SK-MEL-5 (cell line): ENCODE measurements at regions not wholly inside any gene's neighbourhood (a gene's known extent, or its start where the extent isn't known, plus 50 kb on each side); places are given as distances from the start of the nearest gene placed in this dataset.

ENCODE experiments used
- DNase-seq: peaks from one replicate; pipeline ENCODE4 v3.0.0-alpha.2; 2016; ENCODE audit warnings: low read depth, low spot score
- in situ Hi-C: cut with HindIII; loops from 2 replicates; pipeline ENCODE4 v1.10.0; 2016; ENCODE audit warnings: low sequenced_read_pairs, high pct_unique_total_duplicates, low pct_unique_long_range_greater_than_20kb

DNA sequence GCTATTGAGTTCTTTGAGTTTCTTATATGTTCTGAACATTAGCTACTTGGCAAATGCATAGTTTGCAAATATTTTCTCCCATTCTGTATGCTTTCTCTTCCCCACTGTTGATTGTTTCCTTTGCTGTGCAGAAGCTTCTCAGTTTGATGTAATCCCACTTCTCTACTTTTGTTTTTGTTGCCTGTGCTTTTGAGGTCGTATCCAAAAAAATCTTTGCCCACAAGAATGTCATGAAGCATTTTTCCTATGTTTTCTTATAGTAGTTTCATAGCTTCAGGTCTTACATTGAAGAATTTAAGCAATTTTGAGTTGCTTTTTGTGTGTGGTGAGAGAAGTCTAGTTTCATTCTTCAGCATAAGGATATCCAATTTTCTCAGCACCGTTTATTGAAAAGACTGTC lies 536.7 kb upstream of the ARGLU1 start:
- in situ Hi-C loops = no loop called here
- no peak for DNase-seq

DNA sequence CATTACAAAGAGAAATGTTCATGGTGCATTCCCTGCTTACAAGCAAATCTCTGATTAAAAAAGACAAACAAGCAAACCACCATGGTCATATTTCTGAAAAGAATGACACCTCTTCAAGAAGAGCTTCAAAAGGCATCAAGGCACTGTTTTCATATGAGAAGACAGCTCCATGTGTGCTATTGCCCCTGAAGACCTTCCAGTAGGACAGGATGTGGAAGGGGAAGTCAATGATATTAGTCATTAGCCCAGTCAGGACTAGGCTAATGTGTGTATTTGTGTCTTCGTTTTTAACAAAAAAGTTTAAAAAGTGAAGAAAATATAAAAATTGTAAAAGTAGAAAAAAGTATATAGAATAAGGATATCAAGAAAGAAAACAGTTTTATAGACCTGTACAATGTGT lies 534.7 kb upstream of the ARGLU1 start:
- in situ Hi-C loops = no loop called here
- no peak for DNase-seq

DNA sequence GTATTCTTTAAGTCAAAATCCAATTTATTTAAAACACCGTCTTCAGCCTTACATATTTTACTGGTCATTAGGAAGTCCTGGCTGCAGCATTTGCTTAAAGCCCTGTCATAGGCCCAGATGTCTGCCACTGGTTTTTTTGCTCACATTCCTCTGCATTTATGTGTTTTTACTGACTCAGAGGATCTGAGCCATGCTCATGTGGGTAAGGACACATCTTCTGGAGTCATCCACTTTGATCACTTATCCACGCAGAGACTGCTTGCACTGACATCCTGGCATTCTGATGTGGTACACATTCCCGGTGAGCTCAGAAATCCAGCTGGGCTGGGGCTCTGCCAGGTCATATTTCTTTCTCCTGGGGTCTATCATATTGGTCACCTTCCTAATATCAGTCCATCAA lies 531.7 kb upstream of the ARGLU1 start:
- in situ Hi-C loops = no loop called here
- DNase-seq = no peak

DNA sequence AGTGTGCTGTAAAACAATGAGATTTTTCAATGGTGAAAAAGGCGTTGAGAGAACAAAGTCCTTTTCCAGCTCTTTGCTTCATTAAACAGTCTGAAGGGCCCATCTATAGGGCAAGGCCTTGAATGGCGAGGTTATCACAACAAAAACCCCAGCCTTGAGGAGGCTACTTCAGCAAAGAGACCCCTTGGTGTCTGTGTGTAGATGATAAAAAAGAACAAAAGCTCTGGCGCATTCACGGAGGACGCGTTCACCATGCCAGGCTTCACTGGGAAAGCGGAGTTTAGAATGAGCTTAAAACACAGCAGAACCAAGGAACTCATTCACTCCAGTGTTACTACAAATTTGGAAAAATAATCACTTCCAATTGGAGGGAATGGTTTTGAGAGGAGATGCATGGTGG lies 530.0 kb upstream of the ARGLU1 start:
- DNase-seq = no peak
- in situ Hi-C loops = no loop called here

DNA sequence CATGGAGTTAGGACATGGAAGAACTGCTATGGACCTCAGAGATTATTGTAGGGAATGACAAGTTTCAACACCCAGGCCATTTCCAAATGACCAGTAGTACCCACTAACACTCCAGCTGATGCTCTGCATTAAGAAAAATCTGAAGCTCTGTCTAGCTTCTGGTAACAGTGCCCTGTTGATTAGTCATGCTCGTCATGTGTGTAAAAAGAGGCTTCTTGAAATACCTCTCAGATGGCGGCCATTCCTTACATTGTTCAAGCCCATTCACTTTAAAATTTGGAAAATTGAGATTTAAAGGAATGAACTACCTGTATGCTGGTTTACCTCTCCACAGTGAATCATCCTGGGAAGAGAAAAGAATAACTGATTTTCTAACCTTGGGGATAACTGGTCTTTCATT lies 527.9 kb upstream of the ARGLU1 start:
- DNase-seq = no peak
- in situ Hi-C loops = no loop called here

DNA sequence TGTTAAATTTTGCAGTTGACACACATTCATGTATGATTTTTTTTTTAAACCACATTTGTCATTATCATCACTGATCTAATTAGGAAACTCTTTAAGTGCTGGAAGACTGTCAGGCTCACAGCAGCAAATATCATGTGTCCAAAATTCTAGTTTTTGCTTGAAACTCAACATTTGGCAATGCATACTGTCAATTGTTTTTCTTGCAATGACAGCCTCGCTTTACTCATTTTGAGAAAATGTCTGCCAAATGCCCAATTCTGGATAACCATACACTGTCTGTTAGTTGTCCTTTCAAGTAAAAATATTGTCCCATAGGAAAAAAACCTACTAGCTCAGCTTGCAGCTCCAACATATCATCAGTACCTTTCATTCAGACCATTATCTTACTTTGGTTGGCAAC lies 523.9 kb upstream of the ARGLU1 start:
- DNase-seq = no peak
- in situ Hi-C loops = no loop called here

DNA sequence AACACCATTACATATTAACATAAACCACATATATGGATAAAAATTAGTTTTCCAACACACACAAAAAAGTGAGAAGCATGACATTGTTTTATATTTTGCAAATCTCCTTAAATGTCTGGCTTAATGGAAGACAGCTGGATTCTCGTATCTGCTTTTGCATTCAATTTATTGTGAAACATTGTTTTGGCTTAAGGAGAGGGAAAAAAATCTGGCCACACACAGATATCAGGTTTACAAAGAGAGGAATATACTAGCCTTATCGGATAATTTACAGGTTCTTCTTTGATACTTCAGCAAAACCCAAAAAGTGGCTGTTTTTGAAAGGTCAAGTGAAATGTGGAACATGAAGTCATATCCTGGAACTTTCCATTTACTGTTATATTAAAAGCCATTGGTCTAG lies 523.5 kb upstream of the ARGLU1 start:
- in situ Hi-C loops = no loop called here
- DNase-seq = no peak

DNA sequence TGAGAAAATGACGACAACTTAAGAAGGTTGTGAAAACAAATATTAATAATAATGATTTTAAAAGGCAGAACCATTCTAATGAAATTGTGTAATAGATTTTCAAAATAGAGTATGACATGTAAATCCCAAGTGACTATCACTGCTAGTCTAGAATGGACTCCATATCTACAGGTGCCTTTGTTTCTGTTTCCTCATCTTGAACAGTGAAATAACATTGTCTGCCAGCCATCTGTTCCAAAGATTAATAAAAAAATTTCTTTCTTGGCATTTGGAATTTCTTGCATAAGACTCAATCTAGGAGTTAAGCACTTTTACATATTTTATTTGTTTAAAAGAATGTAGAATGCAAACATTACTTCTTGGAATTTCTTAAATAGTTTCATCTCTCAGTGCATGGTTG lies 520.1 kb upstream of the ARGLU1 start:
- no peak for DNase-seq
- in situ Hi-C loops = no loop called here

DNA sequence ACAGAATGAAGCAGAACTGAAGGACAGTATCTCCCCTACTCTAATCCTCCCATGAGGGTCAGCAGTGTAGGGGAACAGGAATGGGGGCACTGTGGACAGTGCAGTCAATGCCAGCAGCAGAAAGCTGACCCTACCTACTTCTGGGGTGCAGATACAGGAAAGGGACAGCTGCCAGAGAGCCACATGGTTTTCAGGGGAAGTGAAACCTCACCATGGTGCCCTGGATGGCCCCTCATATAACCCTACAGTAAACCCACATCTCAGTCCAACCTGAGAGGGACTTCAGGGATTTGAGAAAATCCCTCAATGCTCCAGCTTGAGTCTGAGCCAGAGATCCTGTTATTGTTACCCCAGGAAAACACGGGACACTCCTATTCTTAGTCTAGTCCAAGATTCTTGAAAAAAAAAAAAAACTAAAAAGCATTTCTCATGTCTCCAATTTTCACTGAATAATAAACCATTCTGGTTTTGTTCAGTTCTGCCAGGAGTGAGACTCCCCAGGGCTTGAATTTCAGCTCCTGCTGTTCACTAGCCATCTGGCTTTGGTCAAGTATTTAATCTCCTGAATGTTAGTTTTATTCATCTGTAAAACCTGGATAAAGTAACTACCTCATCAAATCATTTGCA lies 511.6 kb upstream of the ARGLU1 start:
- in situ Hi-C loops = no loop called here
- DNase-seq = no peak

DNA sequence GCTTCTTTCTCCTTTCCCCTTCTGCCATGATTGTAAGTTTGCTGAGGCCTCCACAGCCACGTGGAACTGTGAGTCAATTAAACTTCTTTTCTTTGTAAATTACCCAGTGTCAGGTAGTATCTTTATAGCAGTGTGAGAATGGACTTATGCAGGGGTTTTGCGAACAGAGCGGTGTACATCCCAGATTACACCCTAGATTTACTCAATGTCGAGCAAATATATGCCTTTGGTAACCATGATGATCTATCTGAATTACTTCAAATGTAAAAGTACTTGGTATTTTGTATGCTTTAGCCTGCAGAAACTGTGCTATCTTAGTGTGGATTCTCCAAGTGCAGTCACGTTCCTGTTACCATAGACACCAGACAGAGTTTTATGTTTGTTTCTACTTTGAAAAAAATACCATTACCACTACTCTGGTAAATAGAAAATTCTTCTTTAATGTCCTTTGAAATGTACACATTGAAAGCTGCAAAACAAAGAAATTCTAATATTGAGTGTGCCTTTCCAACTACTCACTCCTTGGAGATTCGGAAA lies 510.4 kb upstream of the ARGLU1 start:
- in situ Hi-C loops = no loop called here

DNA sequence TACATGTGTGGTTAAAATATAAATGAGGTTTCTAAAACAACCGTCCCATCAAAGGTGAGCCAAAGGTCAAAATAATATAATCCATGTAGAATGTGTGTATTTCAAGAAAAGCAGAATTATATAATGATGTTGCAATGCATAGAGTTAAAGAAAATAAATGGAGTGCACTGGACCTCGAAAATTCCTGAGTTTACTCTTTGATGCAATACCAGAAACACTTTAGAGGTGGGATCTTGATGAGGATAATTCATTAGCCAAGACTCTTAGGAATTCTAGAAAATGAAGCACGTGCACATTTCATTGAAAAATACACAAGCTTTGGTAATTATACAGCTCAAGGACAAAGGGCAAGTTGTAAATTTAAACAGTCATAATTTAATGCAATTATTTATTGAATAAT lies 508.9 kb upstream of the ARGLU1 start:
- in situ Hi-C loops = no loop called here
- DNase-seq = no peak

More for the DNA sequence above, 510.4 kb upstream of the ARGLU1 start:
- DNase-seq = no peak

DNA sequence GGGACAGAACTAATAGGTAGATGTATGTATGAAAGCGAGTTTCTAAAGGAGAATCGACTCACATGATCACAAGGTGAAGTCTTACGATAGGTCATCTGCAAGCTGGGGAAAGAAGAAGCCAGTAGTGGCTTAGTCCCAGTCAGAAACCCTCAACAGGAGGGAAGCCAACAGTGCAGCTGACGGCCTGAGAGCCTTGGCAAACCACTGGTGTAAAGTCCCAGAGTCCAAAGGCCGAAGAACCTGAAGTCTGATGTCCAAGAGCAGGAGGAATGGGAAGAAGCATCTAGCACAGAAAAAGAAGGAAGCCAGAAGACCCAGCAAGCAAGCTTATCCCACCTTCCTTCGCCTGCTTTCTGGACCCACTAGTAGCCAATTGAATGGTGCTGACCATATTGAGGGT lies 507.6 kb upstream of the ARGLU1 start:
- no peak for DNase-seq
- in situ Hi-C loops = no loop called here

DNA sequence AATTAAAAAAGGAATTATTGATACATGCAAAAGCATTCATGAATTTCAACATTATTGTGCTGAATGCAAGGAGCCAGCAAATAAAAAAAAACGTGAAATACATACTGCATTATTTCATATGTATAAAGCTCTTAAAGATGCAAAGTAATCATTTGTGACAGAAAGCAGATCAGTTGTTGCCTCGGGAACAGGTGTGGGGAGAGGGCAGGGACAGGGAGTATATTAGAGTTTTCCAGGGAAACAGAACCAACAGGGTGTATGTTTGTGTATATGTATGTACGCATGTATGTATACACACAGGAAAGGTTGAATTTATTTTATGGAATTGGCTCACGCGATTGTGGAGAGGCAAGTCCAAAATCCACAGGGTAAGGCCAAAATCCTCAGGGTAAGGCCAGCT lies 502.9 kb upstream of the ARGLU1 start:
- no peak for DNase-seq
- in situ Hi-C loops = no loop called here

DNA sequence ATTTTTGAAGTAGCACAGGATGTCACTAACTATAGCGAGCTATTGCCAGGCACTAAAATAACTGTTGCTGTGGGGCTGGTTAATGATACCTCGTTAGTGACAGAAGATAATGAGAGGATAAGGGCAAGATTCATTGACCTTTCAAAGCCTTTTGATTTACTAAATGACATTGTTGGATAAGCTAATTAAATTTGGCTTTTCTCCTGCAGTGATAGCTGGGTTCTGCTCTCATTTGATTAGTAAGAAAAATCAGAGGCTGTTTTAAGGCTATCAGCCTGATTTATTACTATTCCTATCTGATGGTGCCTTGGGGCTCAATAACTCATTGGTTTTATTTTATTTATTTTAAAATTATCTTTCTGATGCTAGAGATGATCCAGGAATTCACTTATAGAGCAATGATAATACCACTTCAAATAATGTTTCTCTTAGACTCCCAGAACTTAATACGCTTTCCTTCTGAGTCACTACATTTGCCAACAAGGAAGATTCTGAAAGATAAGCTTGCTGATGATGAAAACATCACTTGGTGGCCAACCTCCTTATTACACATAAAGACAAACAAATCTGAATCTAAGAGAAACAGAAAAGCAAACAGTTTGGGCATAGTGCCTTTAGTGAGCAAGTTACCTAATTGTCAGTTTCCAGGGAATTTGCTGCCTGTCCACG lies 501.3 kb upstream of the ARGLU1 start:
- no peak for DNase-seq
- in situ Hi-C loops = no loop called here

DNA sequence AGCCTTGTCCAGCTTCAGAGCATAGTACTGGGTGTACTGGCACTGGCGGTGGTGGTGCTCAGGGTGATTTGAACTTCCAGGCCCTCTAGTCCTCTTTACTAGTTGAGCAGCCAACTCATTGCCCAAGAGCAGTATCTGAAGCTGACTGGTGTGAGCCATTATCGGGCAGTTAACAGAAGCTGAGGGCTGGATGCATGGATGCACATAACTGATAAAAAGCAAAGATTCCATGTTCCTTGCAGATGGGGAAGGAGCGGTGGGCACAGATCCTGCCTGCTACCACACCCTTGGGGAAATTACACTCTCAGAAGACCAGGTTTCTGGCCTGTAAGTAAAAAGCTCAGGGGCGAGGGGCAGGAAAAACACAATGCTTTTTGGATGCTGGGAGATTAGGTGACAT lies 499.4 kb upstream of the ARGLU1 start:
- in situ Hi-C loops = no loop called here
- no peak for DNase-seq

DNA sequence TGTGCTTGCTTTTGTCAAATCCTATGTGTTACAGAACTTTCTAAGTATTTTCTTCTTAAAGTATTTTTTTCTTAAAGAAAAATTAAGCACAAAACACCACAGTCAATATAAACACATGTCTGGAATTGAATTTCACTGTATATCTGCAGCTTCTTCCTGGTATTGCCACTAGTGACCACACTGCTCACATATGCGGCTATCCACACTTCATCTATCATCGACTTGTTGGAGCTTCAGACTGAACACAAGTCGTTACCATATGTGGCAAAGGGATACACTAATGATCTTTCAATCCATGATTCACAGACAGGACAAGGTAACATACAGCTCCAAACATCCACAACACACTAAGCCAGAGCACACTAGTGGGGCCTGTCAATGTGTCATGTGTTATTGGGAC lies 498.4 kb upstream of the ARGLU1 start:
- no peak for DNase-seq

DNA sequence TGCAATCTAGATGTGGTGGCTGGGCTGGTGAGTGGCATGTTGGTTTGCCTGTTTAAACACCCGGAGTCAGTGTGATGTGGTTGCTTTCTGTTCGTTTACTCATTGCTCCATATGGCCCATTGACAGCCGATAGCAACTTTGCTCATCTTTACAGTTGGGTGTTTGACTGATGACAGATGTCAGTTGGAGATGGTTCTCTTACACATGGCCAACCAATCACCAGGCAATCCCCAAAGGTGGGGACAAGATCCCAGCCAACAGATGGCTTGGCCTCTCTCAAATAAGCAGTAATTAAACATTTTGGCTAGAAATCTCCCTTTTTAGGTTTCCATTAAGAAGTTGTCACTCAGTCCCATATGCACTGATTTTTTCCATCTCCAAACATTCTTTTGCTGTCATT lies 497.1 kb upstream of the ARGLU1 start:
- in situ Hi-C loops = no loop called here
- DNase-seq = no peak

More for the DNA sequence above, 498.4 kb upstream of the ARGLU1 start:
- in situ Hi-C loops = no loop called here

DNA sequence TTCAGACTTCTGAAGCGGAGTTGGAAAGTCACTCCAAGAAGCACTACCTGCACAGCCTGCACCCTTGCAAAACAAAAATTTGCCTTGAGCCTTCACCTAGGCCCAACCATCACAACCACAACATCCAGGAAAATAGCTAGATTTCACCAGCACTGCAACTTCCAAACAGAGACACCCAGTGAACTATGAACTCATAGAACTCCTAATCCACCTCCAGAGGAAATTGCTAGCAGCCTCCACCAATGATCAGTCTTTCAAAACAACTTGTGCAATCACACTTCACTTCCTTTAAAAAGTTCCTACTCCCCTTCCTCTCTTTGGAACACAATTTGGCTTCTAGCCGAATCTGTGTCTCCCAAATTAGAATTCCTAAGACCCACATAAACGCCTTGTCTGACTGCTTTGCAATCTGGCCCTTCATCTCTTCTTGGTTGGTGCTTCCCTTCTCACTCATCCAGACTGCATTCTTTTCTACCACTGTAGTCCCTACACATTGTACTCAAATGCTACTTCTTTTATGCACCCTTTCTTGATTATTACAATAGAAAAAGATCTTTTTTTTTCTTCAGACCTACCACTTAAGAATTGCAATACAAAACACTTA lies 489.2 kb upstream of the ARGLU1 start:
- in situ Hi-C loops = no loop called here
- DNase-seq = no peak
